OCI-LY7 (cell line): ENCODE measurements at regions not wholly inside any gene's neighbourhood (a gene's known extent, or its start where the extent isn't known, plus 50 kb on each side); places are given as distances from the start of the nearest gene placed in this dataset.

Experiments
- BruUV-seq: library from RNA; stranded (reverse); fragments of 400-500 nt; replicated peaks from 2 replicates; lab custom pipeline; 2021; lab: Mats Ljungman, UMichigan
- CTCF ChIA-PET: fragments of 300-600 bp; sonication (Branson Sonifier 250); formaldehyde crosslinking; loops from one replicate; lab custom pipeline; 2022; ENCODE audit warnings: antibody characterized with exemption; ENCODE audit not compliant: unreplicated experiment; lab: Charles Lee
- POLR2A ChIA-PET: fragments of 300-600 bp; sonication (Branson Sonifier 250); formaldehyde crosslinking; loops from one replicate; lab custom pipeline; 2022; ENCODE audit warnings: antibody characterized with exemption; lab: Charles Lee
- DNase-seq: peaks from one replicate; pipeline ENCODE4 v3.0.0-alpha.2; 2015; ENCODE audit warnings: low spot score
- H2AFZ ChIP-seq: fragments of 200-600 bp; sonication (generic), shearing (Covaris generic); 2 replicates; pipeline ENCODE4 v1.6.1; 2014; ENCODE audit warnings: mild to moderate bottlenecking, antibody characterized with exemption, low read length, moderate library complexity
- H3K27ac ChIP-seq: fragments of 200-600 bp; sonication (generic); 2 replicates; pipeline ENCODE4 v1.5.1; 2014; ENCODE audit warnings: mixed run types, low read depth, mild to moderate bottlenecking, moderate library complexity, low read length, inconsistent platforms; ENCODE audit not compliant: poor library complexity, severe bottlenecking
- H3K36me3 ChIP-seq: fragments of 200-600 bp; sonication (generic); 2 replicates; pipeline ENCODE4 v1.6.1; 2014; ENCODE audit warnings: mild to moderate bottlenecking, antibody characterized with exemption, low read length, moderate library complexity, mixed read lengths; ENCODE audit not compliant: insufficient read depth
- H3K4me1 ChIP-seq: fragments of 200-600 bp; sonication (generic); 2 replicates; pipeline ENCODE4 v1.5.1; 2014; ENCODE audit warnings: mild to moderate bottlenecking, low read length; ENCODE audit not compliant: insufficient read depth, poor library complexity, severe bottlenecking
- H3K4me2 ChIP-seq: fragments of 200-600 bp; sonication (generic); 2 replicates; pipeline ENCODE4 v1.6.1; 2014; ENCODE audit warnings: mild to moderate bottlenecking, low read length
- H3K4me3 ChIP-seq: fragments of 200-600 bp; sonication (generic); 2 replicates; pipeline ENCODE4 v1.5.1; 2014; ENCODE audit warnings: mild to moderate bottlenecking, low read depth, low read length; ENCODE audit not compliant: poor library complexity, severe bottlenecking
- H3K79me2 ChIP-seq: fragments of 200-600 bp; sonication (generic); 2 replicates; pipeline ENCODE4 v1.6.1; 2016; ENCODE audit warnings: low read depth, mild to moderate bottlenecking, low read length, moderate library complexity, mixed read lengths; ENCODE audit not compliant: insufficient read depth
- H3K9me2 ChIP-seq: fragments of 200-600 bp; sonication (generic); 2 replicates; pipeline ENCODE4 v1.6.1; 2016; ENCODE audit warnings: mild to moderate bottlenecking, low read length, mixed read lengths; ENCODE audit not compliant: insufficient read depth
- H3K9me3 ChIP-seq: fragments of 200-600 bp; sonication (generic); 2 replicates; pipeline ENCODE4 v1.6.1; 2014; ENCODE audit warnings: mild to moderate bottlenecking, mixed run types, low read length, mixed read lengths
- H4K20me1 ChIP-seq: fragments of 200-600 bp; sonication (generic); 2 replicates; pipeline ENCODE4 v1.6.1; 2014; ENCODE audit warnings: mild to moderate bottlenecking, antibody characterized with exemption, low read length, moderate library complexity, mixed read lengths; ENCODE audit not compliant: insufficient read depth
- CTCF ChIP-seq: fragments of 200-600 bp; sonication (generic); conservative IDR thresholded peaks from 2 replicates; pipeline ENCODE4 v1.5.1; 2014; ENCODE audit warnings: mild to moderate bottlenecking, antibody characterized with exemption, low read length, moderate library complexity, mixed read lengths
- EZH2phosphoT487 ChIP-seq: fragments of 200-600 bp; sonication (generic); IDR thresholded peaks from 2 replicates; pipeline ENCODE4 v1.6.1; 2018; ENCODE audit warnings: low read depth, borderline replicate concordance, mild to moderate bottlenecking, mixed run types, antibody characterized with exemption, low read length, moderate library complexity, mixed read lengths
- intact Hi-C: fragments of 100-400 bp; cut with micrococcal nuclease; formaldehyde crosslinking; loops from one replicate; pipeline ENCODE4 v1.10.0; 2022; ENCODE audit not compliant: unreplicated experiment

GRCh38 chr11:69909561-69910518, 90.6 kb upstream of the FGF3 start:
- DNase-seq, result peak; percentile 35
- Histone ChIP-seq H2AFZ (no peak overlapping the region), H3K4me1 (no peaks in the 10 kb centered on the region), H3K79me2 (no peaks in the 10 kb centered on the region), H3K4me2 (no peak overlapping the region), H3K9me2 (no peaks in the 10 kb centered on the region), H3K4me3 (no peak overlapping the region), H3K27ac (no peak overlapping the region), H3K36me3 (no peaks in the 10 kb centered on the region), H3K9me3 (no peaks in the 10 kb centered on the region), H4K20me1 (no peaks in the 10 kb centered on the region)
- ChIA-PET CTCF (no interaction called here), POLR2A (no interaction called here)
- BruUV-seq, result no TSS peak
- intact Hi-C loops, result no loop called here
- TF ChIP-seq EZH2phosphoT487, result no peak
- TF ChIP-seq CTCF, result peak; percentile 82

- H3K4me1 ChIP-seq, result no peaks in the 10 kb centered on the region
- no peaks in the 10 kb centered on the region for H3K9me3 ChIP-seq
- intact Hi-C loops, result no loop called here
- DNase-seq, result no peak
- no peak overlapping the region for H3K27ac ChIP-seq
- H3K36me3 ChIP-seq, result no peaks in the 10 kb centered on the region
- H3K9me2 ChIP-seq, result no peaks in the 10 kb centered on the region
- TF ChIP-seq CTCF (no peak), EZH2phosphoT487 (no peak)
- H3K4me3 ChIP-seq, result no peak overlapping the region
- no peak overlapping the region for H3K4me2 ChIP-seq
- H4K20me1 ChIP-seq, result no peaks in the 10 kb centered on the region
- BruUV-seq, result no TSS peak
- CTCF ChIA-PET, result no interaction called here
- H2AFZ ChIP-seq, result no peak overlapping the region
- H3K79me2 ChIP-seq, result no peaks in the 10 kb centered on the region
- POLR2A ChIA-PET, result no interaction called here
These were observed 91.5 kb upstream of the FGF3 start for GRCh38 chr11:69910519-69911309.
